Renal pelvis (tissue), 1 donor: ENCODE measurements at regions not wholly inside any gene's neighbourhood (a gene's known extent, or its start where the extent isn't known, plus 50 kb on each side); places are given as distances from the start of the nearest gene placed in this dataset.

ENCODE experiments used
- DNase-seq: peaks from one replicate; pipeline ENCODE4 v3.0.0-alpha.2; 2013

GRCh38 chr7:113825832-113826231 lies 93.0 kb downstream of the PPP1R3A start:
- no peak for DNase-seq

GRCh38 chr7:113824117-113824823 lies 94.5 kb downstream of the PPP1R3A start:
- DNase-seq = no peak

- no peak for DNase-seq
Observed at GRCh38 chr7:113819474-113819873, 99.3 kb downstream of the PPP1R3A start.

DNA sequence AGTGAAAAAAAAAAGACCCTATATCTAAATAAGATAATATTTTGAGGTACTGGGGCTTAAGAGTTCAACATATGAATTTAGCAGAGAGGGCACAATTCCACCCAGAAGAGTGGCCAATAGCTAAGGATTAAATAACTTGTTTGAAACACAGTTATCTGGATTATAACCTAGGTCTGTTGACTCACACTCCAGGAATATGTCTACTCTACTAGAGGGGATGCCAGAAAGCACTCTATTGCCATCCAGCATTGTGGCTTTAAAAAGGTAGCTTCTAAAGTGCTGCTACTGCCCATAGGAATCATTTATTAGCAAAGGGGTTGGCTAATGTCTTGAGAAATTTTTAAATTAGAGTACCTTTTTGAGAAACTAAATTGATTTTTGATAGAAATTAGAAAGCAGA lies 102.2 kb downstream of the PPP1R3A start:
- DNase-seq = no peak

DNA sequence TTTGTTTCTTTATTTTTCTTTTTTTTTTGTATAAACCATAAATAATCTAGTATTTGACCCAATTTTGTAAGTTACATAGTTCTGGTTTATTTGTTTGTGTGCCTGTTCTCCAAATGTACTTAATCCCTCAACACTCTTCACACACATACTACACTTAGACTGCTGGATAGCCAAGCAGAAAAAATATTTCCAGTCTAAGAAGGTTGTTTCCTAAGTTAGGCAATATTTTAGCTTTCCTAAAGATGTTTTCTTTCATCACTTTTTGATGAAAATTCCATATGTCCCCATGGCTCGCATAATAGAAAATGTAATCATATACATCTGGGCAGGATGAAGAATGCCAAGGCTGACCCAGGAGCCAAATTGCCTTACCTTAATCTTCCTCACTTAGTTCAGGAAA lies 105.3 kb downstream of the PPP1R3A start:
- no peak for DNase-seq

- no peak for DNase-seq
Observed at GRCh38 chr7:113812591-113813255, 106.1 kb downstream of the PPP1R3A start.

DNA sequence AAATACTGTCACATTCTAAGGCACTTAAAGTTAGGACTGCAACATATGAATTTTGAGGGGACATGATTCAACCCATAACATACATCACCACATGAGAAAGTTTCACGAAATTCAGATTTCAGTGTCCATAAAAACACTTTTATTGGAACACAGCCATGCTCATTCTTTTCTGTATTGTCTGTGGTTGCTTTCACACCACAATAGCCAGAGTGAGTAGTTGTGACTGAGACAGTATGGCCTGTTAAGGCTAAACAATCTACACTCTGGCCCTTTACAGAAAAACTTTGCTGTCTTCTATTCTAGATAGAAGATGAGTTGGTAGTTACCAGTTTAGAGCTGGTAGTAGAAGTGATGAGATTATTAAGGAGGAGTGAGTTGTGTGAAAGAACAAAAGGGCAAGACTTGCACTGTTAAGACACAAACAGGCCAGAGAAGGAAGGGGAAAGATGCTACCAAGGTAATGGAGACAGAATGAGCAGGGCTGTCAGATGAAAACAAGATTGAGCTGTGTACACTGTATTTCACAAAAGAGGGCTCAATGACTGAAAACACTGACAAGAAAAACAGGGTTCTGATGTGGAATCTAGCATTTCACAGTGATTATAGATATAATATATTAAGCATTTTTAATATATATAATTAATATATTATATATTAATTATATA lies 108.6 kb downstream of the PPP1R3A start:
- no peak for DNase-seq

DNA sequence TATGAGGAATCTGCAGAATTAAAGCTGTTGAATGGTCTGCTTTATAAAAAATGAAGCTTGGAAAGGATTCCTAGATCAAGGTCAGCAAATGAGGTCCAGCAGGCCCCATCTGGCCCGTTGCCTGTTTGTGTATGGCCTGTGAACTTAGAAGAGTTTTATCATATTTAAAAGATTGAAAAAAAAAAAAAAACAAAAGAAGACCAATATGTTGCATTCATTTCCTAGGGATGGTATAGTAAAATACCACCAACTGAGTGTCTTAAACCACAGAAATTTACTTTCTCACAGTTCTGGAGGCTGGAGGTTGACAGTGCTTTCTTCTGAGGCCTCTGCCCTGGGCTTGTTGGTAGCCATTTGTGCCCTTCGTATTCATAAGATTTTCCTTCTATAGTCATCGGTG lies 109.2 kb downstream of the PPP1R3A start:
- no peak for DNase-seq

DNA sequence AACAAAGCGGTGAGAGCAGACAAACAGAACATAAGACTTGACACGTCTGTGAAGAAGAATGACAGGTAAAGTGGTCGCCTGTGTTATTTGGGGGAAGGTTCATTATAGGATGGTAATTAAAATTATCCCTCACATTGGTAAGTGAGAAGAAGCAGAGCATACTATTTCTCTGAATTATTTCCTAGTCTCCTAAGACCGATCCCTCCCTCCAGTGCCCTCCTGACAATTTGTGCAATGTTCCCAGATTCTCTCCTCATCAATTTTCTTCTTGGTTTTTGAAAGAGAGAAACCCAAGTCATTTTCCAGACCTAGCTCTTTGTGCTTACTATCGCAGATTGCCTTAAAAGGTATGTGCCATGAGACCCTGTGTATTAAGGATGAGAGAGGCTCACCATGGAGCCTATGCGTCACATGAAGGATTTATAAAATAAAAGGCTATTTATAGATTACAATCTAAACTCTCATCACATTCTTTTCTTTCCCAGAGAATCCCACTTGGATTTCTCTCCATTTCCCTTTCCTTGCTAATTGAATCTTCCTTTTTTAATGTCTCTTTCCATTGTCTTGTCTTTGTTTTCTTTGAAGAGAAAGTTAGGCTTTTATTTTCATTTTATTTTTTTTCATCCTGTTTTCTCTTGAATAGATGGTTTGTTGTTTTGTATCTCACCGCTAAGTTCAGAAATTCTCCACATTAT lies 112.0 kb downstream of the PPP1R3A start:
- no peak for DNase-seq

DNA sequence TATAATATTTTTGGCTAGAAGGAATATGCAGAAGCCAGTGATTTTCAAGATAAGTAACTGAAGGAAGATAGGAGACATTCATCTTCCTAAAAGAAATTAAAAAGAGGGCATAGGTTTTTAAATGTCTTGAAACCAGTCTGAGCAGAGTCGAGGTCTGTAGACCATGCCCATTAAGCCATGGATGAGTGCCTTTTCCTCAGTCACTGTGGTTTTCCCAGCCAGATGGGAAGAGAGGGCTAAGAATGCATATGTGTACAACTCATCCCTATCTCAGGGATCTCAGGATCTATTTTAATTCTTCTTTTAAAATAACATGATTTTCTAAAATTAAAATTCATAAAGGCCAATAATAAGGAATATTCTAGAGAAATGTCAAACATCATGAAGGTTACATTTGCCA lies 112.8 kb downstream of the PPP1R3A start:
- no peak for DNase-seq

- DNase-seq = no peak
Observed at GRCh38 chr7:113804475-113805095, 114.2 kb downstream of the PPP1R3A start.

- DNase-seq = no peak
Observed at GRCh38 chr7:113801751-113802150, 117.1 kb downstream of the PPP1R3A start.

DNA sequence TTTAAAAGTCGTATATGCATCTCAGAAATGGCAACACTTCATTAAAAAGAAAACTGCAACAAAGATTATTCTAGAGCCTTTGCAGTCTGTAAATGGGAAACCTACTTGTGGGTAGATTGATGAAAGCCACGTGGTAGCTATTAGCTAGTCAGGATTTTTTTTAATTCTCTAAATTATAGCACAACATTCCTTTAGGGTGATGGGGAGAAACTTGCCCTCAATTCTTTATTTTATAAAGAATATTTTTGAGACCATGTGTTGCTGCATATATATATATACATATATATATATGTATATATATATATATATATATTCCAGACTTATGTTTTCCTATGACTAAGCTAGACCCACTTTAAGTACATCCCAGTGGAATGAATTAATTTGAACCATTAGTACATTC lies 118.0 kb downstream of the PPP1R3A start:
- no peak for DNase-seq

- DNase-seq = no peak
Observed at GRCh38 chr7:113799896-113800295, 118.9 kb downstream of the PPP1R3A start.

GRCh38 chr7:113797420-113798010 lies 121.3 kb downstream of the PPP1R3A start:
- DNase-seq = no peak

GRCh38 chr7:113796557-113796956 lies 122.3 kb downstream of the PPP1R3A start:
- DNase-seq = no peak

- DNase-seq = no peak
Observed at GRCh38 chr7:113794573-113794972, 124.2 kb downstream of the PPP1R3A start.

- DNase-seq = no peak
Observed at GRCh38 chr7:113793171-113793570, 125.6 kb downstream of the PPP1R3A start.

- no peak for DNase-seq
Observed at GRCh38 chr7:113790025-113790424, 128.8 kb downstream of the PPP1R3A start.

DNA sequence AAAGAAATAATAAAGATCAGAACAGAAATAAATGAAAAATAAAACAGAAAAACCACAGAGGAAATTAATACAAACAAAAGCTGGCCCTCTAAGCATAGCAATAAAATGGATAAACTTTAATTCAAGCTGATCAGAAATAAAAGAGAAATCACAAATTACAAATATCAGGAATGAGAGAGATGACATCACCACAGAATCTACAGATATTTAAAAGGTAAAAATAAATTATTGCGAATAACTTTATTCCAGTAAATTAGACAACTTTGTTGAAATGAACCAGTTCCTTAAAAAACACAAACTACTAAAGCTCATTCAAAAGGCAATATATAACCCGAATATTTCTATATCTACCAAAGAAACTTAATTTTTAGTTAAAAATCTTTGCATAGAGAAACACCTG lies 131.7 kb downstream of the PPP1R3A start:
- DNase-seq = no peak

- no peak for DNase-seq
Observed at GRCh38 chr7:113784956-113785355, 133.9 kb downstream of the PPP1R3A start.

DNA sequence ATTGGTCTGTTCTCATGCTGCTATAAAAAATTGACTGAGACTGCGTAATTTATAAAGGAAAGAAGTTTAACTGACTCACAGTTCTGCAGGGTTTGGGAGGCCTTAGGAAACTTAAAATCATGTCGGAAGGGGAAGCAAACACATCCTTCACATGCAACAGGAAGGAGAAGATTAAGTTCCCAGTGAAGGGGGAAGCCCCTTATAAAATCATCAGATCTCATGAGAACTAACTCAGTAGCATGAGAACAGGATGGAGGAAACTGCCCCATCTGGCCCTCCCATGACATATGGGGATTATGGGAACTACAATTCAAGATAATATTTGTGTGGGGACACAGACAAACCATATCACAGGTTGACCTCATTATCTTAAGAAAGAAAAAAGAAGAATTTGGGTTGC lies 134.5 kb downstream of the PPP1R3A start:
- no peak for DNase-seq
